ENCODE measurements at regions not wholly inside any gene's neighbourhood (a gene's known extent, or its start where the extent isn't known, plus 50 kb on each side); places are given as distances from the start of the nearest gene placed in this dataset.

- TF ChIP-seq POLR2A (IDR thresholded peaks at IDR 0.05): no peak
- TF ChIP-seq CTCF (IDR thresholded peaks at IDR 0.05): no peak
Measured at GRCh38 chr5:173483160-173483559, 133.3 kb downstream of the BOD1 start.
